ENCODE measurements at regions not wholly inside any gene's neighbourhood (a gene's known extent, or its start where the extent isn't known, plus 50 kb on each side); places are given as distances from the start of the nearest gene placed in this dataset.
"Not testable (repeated sequence)": the region's sequence is repeated elsewhere in the genome, so short reads cannot be mapped to it uniquely, and the experiment has no call there.

DNA sequence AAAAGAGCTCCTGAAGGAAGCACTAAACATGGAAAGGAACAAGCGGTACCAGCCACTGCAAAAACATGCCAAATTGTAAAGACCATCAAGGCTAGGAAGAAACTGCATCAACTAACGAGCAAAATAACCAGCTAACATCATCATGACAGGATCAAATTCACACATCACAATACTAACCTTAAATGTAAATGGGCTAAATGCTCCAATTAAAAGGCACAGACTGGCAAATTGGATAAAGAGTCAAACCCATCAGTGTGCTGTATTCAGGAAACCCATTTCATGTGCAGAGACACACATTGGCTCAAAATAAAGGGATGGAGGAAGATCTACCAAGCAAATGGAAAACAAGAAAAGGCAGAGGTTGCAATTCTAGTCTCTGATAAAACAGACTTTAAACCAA, 69.7 kb upstream of the CCT8L2 start:
- not testable (repeated sequence) for TF ChIP-seq CTCF (conservative IDR thresholded peaks at IDR 0.05; ENCODE audit: low read length); EZH2phosphoT487 (IDR thresholded peaks at IDR 0.05; ENCODE audit: borderline replicate concordance, low read depth, low read length)

All from OCI-LY7 (cell line).